ENCODE measurements at regions not wholly inside any gene's neighbourhood (a gene's known extent, or its start where the extent isn't known, plus 50 kb on each side); places are given as distances from the start of the nearest gene placed in this dataset.

DNA sequence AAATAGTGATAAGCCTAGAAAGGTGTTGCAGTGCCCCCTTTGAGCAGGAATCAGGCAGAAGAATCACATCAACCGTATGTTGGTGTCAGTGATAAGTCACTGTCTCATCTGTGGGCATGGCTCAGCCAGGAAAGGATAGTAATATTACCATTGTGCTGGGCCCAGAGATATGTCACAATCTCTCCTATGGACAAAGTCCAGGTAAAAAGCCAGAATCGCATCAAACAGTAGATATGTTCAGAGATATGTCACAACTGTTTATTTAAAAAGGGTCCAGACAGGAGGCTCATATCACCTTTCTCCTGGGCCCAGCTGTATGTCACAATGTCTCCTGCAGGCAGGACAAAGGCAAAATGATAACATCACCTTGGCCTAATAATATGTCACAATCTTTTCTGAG is 241.4 kb downstream of the RPS4Y2 start:
- TF ChIP-seq EP300 (IDR thresholded peaks at IDR 0.05) (no peak), POLR2A (IDR thresholded peaks at IDR 0.05) (no peak), POLR2AphosphoS5 (IDR thresholded peaks at IDR 0.05) (no peak)
- TF ChIP-seq, protein P1, sequence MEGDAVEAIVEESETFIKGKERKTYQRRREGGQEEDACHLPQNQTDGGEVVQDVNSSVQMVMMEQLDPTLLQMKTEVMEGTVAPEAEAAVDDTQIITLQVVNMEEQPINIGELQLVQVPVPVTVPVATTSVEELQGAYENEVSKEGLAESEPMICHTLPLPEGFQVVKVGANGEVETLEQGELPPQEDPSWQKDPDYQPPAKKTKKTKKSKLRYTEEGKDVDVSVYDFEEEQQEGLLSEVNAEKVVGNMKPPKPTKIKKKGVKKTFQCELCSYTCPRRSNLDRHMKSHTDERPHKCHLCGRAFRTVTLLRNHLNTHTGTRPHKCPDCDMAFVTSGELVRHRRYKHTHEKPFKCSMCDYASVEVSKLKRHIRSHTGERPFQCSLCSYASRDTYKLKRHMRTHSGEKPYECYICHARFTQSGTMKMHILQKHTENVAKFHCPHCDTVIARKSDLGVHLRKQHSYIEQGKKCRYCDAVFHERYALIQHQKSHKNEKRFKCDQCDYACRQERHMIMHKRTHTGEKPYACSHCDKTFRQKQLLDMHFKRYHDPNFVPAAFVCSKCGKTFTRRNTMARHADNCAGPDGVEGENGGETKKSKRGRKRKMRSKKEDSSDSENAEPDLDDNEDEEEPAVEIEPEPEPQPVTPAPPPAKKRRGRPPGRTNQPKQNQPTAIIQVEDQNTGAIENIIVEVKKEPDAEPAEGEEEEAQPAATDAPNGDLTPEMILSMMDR (IDR thresholded peaks at IDR 0.05): no peak
- no peak overlapping the region for H3K4me3 ChIP-seq
- H3K9me3 ChIP-seq: no peaks in the 10 kb centered on the region
- no peaks in the 10 kb centered on the region for H3K36me3 ChIP-seq
- H3K27ac ChIP-seq: no peak overlapping the region
- 40% methylated on average over 1 of the region's 2 CpGs; no CpG with 5 or more reads in 1 of the 2 donors for whole genome bisulfite sequencing, 2 donors
- no peaks in the 10 kb centered on the region for H3K4me1 ChIP-seq
- no peak for DNase-seq
- no peaks in the 10 kb centered on the region for H3K27me3 ChIP-seq
- no peak for ATAC-seq (ENCODE audit: low FRiP score in 2 of 2)

- no peak overlapping the region for H3K27ac ChIP-seq
- H3K4me3 ChIP-seq: no peak overlapping the region
- H3K27me3 ChIP-seq: no peaks in the 10 kb centered on the region
- H3K9me3 ChIP-seq: no peaks in the 10 kb centered on the region
- ATAC-seq (ENCODE audit: low FRiP score in 2 of 2) (no peak), DNase-seq (no peak)
- TF ChIP-seq POLR2A (IDR thresholded peaks at IDR 0.05) (no peak), POLR2AphosphoS5 (IDR thresholded peaks at IDR 0.05) (no peak), EP300 (IDR thresholded peaks at IDR 0.05) (no peak)
- TF ChIP-seq, protein P1 (IDR thresholded peaks at IDR 0.05): no peak
- H3K36me3 ChIP-seq: no peaks in the 10 kb centered on the region
- no peaks in the 10 kb centered on the region for H3K4me1 ChIP-seq
Measured at GRCh38 chrY:20998016-20998415, 242.1 kb downstream of the RPS4Y2 start.

GRCh38 chrY:20998483-20998882 is 242.6 kb downstream of the RPS4Y2 start:
- TF ChIP-seq, protein P1 (IDR thresholded peaks at IDR 0.05): no peak
- no peak for TF ChIP-seq EP300 (IDR thresholded peaks at IDR 0.05)
- TF ChIP-seq POLR2A (IDR thresholded peaks at IDR 0.05): no peak
- TF ChIP-seq POLR2AphosphoS5 (IDR thresholded peaks at IDR 0.05): no peak
- H3K9me3 ChIP-seq: no peaks in the 10 kb centered on the region
- H3K27ac ChIP-seq: no peak overlapping the region
- ATAC-seq (ENCODE audit: low FRiP score in 2 of 2) (no peak), DNase-seq (no peak)
- no peak overlapping the region for H3K4me3 ChIP-seq
- no peaks in the 10 kb centered on the region for H3K36me3 ChIP-seq
- no peaks in the 10 kb centered on the region for H3K4me1 ChIP-seq
- no peaks in the 10 kb centered on the region for H3K27me3 ChIP-seq

DNA sequence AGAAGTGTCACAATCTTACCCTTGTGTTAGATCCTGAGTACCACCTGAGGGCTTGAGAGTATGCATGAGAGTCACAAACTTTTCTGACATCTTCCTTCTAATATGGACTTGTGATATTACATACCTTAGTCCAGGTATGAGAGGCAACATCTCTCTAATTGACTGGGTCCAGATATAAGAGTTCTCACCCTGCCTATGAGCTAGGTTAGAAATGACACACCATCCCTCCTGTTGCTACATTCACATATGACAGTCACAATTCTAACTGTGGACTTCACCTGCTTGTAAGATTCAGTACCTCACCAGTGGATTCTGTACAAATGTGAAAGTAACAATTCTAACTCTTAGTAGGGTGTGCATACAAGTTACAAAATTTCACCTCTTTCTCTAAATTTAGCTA is 245.2 kb downstream of the RPS4Y2 start:
- Histone ChIP-seq H3K27me3 (no peaks in the 10 kb centered on the region), H3K4me3 (no peak overlapping the region), H3K27ac (no peak overlapping the region), H3K36me3 (no peaks in the 10 kb centered on the region), H3K4me1 (no peaks in the 10 kb centered on the region), H3K9me3 (no peaks in the 10 kb centered on the region)
- ATAC-seq (ENCODE audit: low FRiP score in 2 of 2) (no peak), DNase-seq (no peak)
- no peak for TF ChIP-seq POLR2AphosphoS5 (IDR thresholded peaks at IDR 0.05)
- no peak for TF ChIP-seq EP300 (IDR thresholded peaks at IDR 0.05)
- TF ChIP-seq, protein P1 (IDR thresholded peaks at IDR 0.05): no peak
- no peak for TF ChIP-seq POLR2A (IDR thresholded peaks at IDR 0.05)

- ATAC-seq (ENCODE audit: low FRiP score in 2 of 2) (no peak), DNase-seq (no peak)
- Histone ChIP-seq H3K9me3 (no peaks in the 10 kb centered on the region), H3K4me1 (no peaks in the 10 kb centered on the region), H3K27ac (no peak overlapping the region), H3K4me3 (no peak overlapping the region), H3K36me3 (no peaks in the 10 kb centered on the region), H3K27me3 (no peaks in the 10 kb centered on the region)
- no peak for TF ChIP-seq EP300 (IDR thresholded peaks at IDR 0.05)
- TF ChIP-seq, protein P1 (IDR thresholded peaks at IDR 0.05): no peak
- no peak for TF ChIP-seq POLR2A (IDR thresholded peaks at IDR 0.05)
- TF ChIP-seq POLR2AphosphoS5 (IDR thresholded peaks at IDR 0.05): no peak
- WGBS, 2 donors: 91% methylated on average over 2 of the region's 2 CpGs; no CpG with 5 or more reads in 1 of the 2 donors
Measured at GRCh38 chrY:21003059-21003458, 247.2 kb downstream of the RPS4Y2 start.

Measured in upper lobe of left lung (tissue), 6 donors.